HUES48 (cell line): ENCODE measurements at regions not wholly inside any gene's neighbourhood (a gene's known extent, or its start where the extent isn't known, plus 50 kb on each side); places are given as distances from the start of the nearest gene placed in this dataset.

Source experiments
- H3K27ac ChIP-seq: one replicate; pipeline ENCODE4 v1.7.0; 2013; ENCODE audit warnings: low read depth, low read length, inconsistent platforms
- H3K27me3 ChIP-seq: 2 replicates; pipeline ENCODE4 v1.6.1; 2013; ENCODE audit warnings: mild to moderate bottlenecking, low read length; ENCODE audit not compliant: control insufficient read depth, insufficient read depth
- H3K36me3 ChIP-seq: 2 replicates; pipeline ENCODE4 v1.6.1; 2013; ENCODE audit warnings: low read length; ENCODE audit not compliant: control insufficient read depth, insufficient read depth
- H3K4me1 ChIP-seq: 2 replicates; pipeline ENCODE4 v1.6.1; 2013; ENCODE audit warnings: mild to moderate bottlenecking, low read length; ENCODE audit not compliant: control insufficient read depth, insufficient read depth
- H3K4me3 ChIP-seq: 2 replicates; pipeline ENCODE4 v1.5.1; 2013; ENCODE audit warnings: mild to moderate bottlenecking, low read depth, low read length
- H3K9ac ChIP-seq: 2 replicates; pipeline ENCODE4 v1.6.1; 2013; ENCODE audit warnings: mild to moderate bottlenecking, low read depth, low read length, moderate library complexity
- H3K9me3 ChIP-seq: 2 replicates; pipeline ENCODE4 v1.6.1; 2013; ENCODE audit warnings: low read length; ENCODE audit not compliant: control insufficient read depth, insufficient read depth

DNA sequence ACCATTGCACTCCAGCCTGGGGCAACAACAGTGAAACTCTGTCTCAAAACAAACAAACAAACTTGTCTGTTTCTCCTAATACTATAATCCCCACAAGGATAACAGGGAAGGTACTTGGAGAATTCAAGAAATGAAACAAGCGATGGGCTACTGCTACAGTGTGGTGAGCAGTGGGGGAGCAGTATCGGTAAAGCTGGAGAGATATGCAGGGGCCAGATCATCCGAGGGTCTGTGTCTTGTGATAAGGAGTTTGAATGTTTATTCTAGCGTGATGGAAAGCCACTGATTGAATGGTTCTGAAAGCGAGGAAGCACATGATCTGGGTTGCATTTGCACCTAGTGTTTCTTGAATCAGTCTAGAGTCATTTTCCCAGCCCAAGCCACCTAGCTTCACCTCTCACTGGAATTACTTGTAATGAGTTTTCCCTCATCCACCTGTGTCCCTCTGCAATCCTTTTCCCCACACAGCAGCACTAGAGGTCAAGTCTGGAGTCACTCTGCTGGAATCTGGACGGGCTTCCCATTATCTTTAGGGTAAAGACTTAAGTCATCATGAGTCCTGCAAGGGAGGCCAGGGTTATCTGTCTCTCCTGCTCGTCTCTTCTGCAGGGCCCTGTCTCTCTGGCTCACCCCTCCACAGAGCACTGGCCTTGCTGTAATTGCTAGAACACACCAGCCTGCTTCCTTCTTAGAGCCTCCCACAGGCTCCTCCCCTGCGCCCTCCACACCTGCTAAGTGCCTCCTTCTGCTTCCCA lies 162.3 kb downstream of the KLF5 start:
- Histone ChIP-seq H3K4me1 (no peaks in the 10 kb centered on the region), H3K27ac (no peak overlapping the region), H3K27me3 (no peaks in the 10 kb centered on the region), H3K9me3 (no peaks in the 10 kb centered on the region), H3K9ac (no peak overlapping the region), H3K4me3 (no peak overlapping the region), H3K36me3 (no peaks in the 10 kb centered on the region)

DNA sequence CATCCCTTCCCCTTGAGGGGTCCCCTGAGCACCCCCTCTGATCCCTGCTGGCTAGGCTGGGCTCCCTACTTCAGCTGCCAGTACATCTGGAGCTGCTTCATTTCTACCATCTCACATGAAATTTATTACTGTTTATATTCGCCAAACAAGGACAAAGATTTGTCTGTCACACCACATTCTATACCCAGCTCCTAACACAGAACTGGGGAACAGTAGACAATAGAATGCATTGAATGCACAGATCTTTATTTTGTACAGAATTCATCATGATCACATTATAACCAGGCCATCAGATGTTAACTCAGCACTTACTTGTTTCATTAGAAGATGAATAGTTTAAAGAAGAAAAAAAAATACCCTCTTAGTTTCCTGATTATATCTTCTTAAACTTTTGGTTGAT lies 159.4 kb downstream of the KLF5 start:
- Histone ChIP-seq H3K9ac (no peak overlapping the region), H3K9me3 (no peaks in the 10 kb centered on the region), H3K36me3 (no peaks in the 10 kb centered on the region), H3K27me3 (no peaks in the 10 kb centered on the region), H3K27ac (no peak overlapping the region), H3K4me3 (no peak overlapping the region), H3K4me1 (no peaks in the 10 kb centered on the region)

DNA sequence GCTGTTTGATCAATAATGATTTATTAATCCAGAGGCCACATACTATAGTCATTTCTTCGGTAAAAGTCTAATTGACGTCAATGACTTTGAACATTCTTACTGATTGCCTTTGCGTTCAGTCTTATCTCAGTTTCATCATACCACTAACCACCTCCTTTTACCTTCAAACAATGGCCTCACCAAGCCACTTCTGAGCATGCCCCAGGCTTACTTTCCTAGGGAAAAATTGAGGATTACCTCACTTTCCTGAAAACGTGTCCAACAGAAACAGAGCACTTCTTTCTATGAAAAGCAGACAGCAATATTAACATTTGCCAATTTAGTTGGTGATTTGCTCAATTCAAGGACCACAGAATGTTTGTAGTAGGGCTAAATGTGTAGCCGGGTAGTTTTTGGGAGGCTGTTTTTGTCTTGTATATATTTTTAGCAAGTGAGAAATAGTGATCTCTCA lies 157.6 kb downstream of the KLF5 start:
- Histone ChIP-seq H3K36me3 (no peaks in the 10 kb centered on the region), H3K4me1 (no peaks in the 10 kb centered on the region), H3K27me3 (no peaks in the 10 kb centered on the region), H3K4me3 (no peak overlapping the region), H3K9ac (no peak overlapping the region), H3K27ac (no peak overlapping the region), H3K9me3 (no peaks in the 10 kb centered on the region)

DNA sequence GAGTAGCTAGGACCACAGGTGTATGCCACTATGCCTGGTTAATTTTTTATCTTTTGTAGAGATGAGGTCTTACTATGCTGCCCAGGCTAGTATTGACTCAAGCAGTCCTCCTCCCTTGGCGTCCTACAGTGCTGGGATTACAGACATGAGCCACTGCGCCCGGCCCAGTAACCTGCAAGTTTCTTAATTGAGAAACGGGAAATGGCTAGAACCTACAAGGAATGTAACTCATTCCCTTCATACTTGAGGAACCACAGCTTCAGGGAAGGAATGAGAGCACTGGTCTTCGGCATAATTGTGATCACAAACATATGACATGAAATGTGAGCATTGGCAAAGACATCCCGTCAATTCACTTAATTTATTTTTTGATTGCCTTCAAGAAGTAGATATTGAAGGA lies 157.0 kb downstream of the KLF5 start:
- H3K4me3 ChIP-seq, result no peak overlapping the region
- no peak overlapping the region for H3K27ac ChIP-seq
- no peaks in the 10 kb centered on the region for H3K27me3 ChIP-seq
- no peaks in the 10 kb centered on the region for H3K9me3 ChIP-seq
- no peaks in the 10 kb centered on the region for H3K4me1 ChIP-seq
- no peaks in the 10 kb centered on the region for H3K36me3 ChIP-seq
- H3K9ac ChIP-seq, result no peak overlapping the region

DNA sequence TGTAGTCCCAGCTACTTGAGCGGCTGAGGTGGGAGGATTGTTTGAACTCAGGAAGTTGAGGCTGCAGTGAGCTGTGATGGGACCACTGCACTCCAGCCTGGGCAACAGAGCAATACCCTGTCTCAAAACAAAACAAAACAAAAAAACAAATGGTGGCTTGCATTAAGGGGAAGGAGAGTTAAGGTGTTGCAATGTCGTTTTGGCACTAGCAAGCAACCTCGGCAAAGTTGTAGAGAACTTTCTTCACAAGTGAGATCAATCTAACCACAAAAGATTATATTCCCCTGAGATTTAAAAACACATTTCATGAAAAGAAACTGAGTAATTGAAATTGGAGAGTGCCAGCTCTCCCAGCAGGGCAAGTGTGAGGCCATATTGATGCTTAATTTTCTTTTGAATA lies 153.7 kb downstream of the KLF5 start:
- H3K9ac ChIP-seq, result no peak overlapping the region
- H3K36me3 ChIP-seq, result no peaks in the 10 kb centered on the region
- H3K9me3 ChIP-seq, result no peaks in the 10 kb centered on the region
- H3K4me1 ChIP-seq, result no peaks in the 10 kb centered on the region
- no peaks in the 10 kb centered on the region for H3K27me3 ChIP-seq
- no peak overlapping the region for H3K27ac ChIP-seq
- H3K4me3 ChIP-seq, result no peak overlapping the region

GRCh38 chr13:73210218-73210883 lies 151.5 kb downstream of the KLF5 start:
- H3K27ac ChIP-seq, result no peak overlapping the region
- H3K4me3 ChIP-seq, result no peak overlapping the region
- H3K36me3 ChIP-seq, result no peaks in the 10 kb centered on the region
- H3K9ac ChIP-seq, result no peak overlapping the region
- no peaks in the 10 kb centered on the region for H3K27me3 ChIP-seq
- H3K9me3 ChIP-seq, result no peaks in the 10 kb centered on the region
- no peaks in the 10 kb centered on the region for H3K4me1 ChIP-seq

GRCh38 chr13:73204952-73205351 lies 146.1 kb downstream of the KLF5 start:
- Histone ChIP-seq H3K9me3 (no peaks in the 10 kb centered on the region), H3K4me1 (no peaks in the 10 kb centered on the region), H3K27me3 (no peaks in the 10 kb centered on the region), H3K27ac (no peak overlapping the region), H3K4me3 (no peak overlapping the region), H3K36me3 (no peaks in the 10 kb centered on the region), H3K9ac (no peak overlapping the region)

DNA sequence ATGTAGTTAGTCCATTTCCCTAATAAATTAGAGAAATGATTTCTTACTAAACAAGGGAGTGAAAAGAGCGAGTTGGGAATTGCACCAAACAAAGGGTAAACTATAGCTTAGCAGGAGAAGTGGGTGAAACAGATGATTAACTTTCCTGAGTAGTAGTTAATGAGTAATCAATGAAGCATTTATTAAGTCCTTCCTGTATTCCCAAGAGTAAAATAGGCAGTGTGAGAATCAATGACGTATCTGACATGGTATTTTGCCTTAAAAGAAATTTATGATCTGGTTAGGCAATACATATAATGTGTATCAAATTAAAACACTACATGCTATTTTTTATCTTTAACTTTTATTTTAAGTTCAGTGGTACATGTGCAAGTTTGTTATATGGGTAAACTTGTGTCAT lies 142.8 kb downstream of the KLF5 start:
- H3K36me3 ChIP-seq, result no peaks in the 10 kb centered on the region
- no peak overlapping the region for H3K27ac ChIP-seq
- H3K27me3 ChIP-seq, result no peaks in the 10 kb centered on the region
- no peaks in the 10 kb centered on the region for H3K4me1 ChIP-seq
- H3K9me3 ChIP-seq, result no peaks in the 10 kb centered on the region
- no peak overlapping the region for H3K4me3 ChIP-seq
- no peak overlapping the region for H3K9ac ChIP-seq

- Histone ChIP-seq H3K4me3 (no peak overlapping the region), H3K27ac (no peak overlapping the region), H3K27me3 (no peaks in the 10 kb centered on the region), H3K36me3 (no peaks in the 10 kb centered on the region), H3K9ac (no peak overlapping the region), H3K9me3 (no peaks in the 10 kb centered on the region), H3K4me1 (no peaks in the 10 kb centered on the region; the same call in 1 of the 2 replicates)
Measured at GRCh38 chr13:73198991-73199411, 140.2 kb downstream of the KLF5 start.

- Histone ChIP-seq H3K4me3 (no peak overlapping the region), H3K4me1 (peaks cover 4% of the 10 kb centered on the region), H3K9me3 (no peaks in the 10 kb centered on the region), H3K27ac (no peak overlapping the region), H3K9ac (no peak overlapping the region), H3K27me3 (no peaks in the 10 kb centered on the region), H3K36me3 (no peaks in the 10 kb centered on the region)
Measured at GRCh38 chr13:73195091-73195490, 136.3 kb downstream of the KLF5 start.

DNA sequence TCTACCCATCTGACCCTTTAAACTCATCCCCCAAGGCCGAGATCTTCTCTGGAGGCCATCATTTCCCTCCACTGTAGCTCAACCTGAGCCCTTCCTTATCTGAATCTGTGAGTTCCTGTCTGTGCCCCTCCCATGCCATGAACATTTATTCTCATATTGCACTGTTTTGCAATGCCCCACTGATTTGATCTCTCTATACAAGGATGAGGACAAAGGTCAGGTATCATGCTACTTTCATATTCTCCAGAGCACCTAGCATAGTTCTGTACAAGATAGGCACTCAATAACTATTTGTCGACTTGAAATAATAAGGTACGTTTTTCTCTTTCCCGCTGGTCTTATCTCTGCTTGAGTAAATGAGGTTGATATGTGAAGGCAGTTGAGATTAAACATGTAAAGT lies 135.5 kb downstream of the KLF5 start:
- Histone ChIP-seq H3K4me3 (no peak overlapping the region), H3K36me3 (no peaks in the 10 kb centered on the region), H3K27ac (no peak overlapping the region), H3K9me3 (no peaks in the 10 kb centered on the region), H3K27me3 (no peaks in the 10 kb centered on the region), H3K9ac (no peak overlapping the region), H3K4me1 (peaks cover 12% of the 10 kb centered on the region)
